Transverse colon (tissue), 4 donors: ENCODE measurements at regions not wholly inside any gene's neighbourhood (a gene's known extent, or its start where the extent isn't known, plus 50 kb on each side); places are given as distances from the start of the nearest gene placed in this dataset.

Experiments
- CTCF ChIP-seq, 5 experiments: fragments of 200-600 bp in 3 of 5; fragments of 450-650 bp in 2 of 5; sonication (generic) in 3 of 5; IDR thresholded peaks; 1 replicate in 2 of 5; 2 replicates in 3 of 5; pipeline ENCODE4 v1.5.1; 2016 to 2017; ENCODE audit warnings: antibody characterized with exemption in 5 of 5, inconsistent platforms in 3 of 5, mild to moderate bottlenecking in 2 of 5, moderate library complexity in 1 of 5
- POLR2A ChIP-seq: fragments of 450-650 bp; IDR thresholded peaks from one replicate; pipeline ENCODE4 v1.6.1; 2016; ENCODE audit warnings: antibody characterized with exemption, mild to moderate bottlenecking, moderate library complexity
- POLR2AphosphoS5 ChIP-seq, 3 donors: sonication (generic); formaldehyde crosslinking; IDR thresholded peaks; one replicate each; pipeline ENCODE4 v1.6.1; 2016; ENCODE audit warnings: antibody characterized with exemption in 3 of 3

DNA sequence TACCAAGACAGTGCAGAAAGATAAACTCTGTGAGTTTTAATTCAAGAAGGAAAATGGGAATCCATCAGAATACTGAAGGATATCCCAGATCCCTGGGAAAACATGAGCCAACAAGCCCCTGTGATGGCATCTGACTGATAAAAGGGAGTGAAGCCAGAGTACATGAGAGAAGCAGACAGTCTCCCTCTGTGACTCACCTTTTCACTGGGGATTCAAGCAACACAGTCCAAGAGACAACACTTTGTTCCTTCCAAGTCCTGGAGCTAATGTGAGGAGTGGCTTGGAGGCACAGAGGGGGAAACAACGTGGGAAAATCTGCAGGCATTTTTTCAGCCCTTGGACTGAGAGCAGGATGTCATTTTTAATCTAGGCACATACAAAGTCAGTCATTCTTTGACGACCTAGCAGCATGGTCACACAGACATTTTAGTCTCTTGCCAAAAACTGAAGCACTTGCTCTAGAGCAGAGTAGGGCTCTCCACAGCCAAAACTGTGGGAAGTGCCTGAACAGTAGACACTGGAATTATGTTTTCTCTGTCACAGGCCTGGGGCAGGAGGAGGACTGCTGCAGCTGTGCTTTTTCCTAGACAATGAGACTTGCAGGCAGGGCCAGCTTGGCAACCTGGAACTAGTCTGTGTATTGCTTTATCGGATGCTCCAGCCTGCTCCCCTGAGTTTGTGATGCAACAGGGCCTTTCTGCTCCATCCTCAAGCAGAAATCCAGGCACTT is 465.0 kb upstream of the GJE1 start:
- no peak for TF ChIP-seq CTCF (IDR thresholded peaks at IDR 0.05)
- no peak for TF ChIP-seq POLR2AphosphoS5 (IDR thresholded peaks at IDR 0.05)
- TF ChIP-seq POLR2A = no peak
